Neural progenitor cell (in vitro differentiated cells): ENCODE measurements at regions not wholly inside any gene's neighbourhood (a gene's known extent, or its start where the extent isn't known, plus 50 kb on each side); places are given as distances from the start of the nearest gene placed in this dataset. TPM values are rescaled to one million over a fixed set of nuclear protein-coding genes. Genes with fewer than 3 reads are reported as not detected.

ENCODE experiments used
- DNase-seq: peaks from one replicate; pipeline ENCODE4 v3.0.0-alpha.2; 2016; ENCODE audit warnings: low spot score
- H2AFZ ChIP-seq: fragments of 200-600 bp; sonication (generic); replicated peaks from 2 replicates; pipeline ENCODE4 v1.6.1; 2016; ENCODE audit warnings: antibody characterized with exemption
- H3F3A ChIP-seq: fragments of 200-600 bp; sonication (generic); 2 replicates; pipeline ENCODE4 v1.6.1; 2016; ENCODE audit warnings: antibody characterized with exemption, low read depth
- H3K27ac ChIP-seq: fragments of 200-600 bp; sonication (generic); 2 replicates; pipeline ENCODE4 v1.5.1; 2016; ENCODE audit warnings: mild to moderate bottlenecking
- H3K27me3 ChIP-seq: fragments of 200-600 bp; sonication (generic); 2 replicates; pipeline ENCODE4 v1.6.1; 2016; ENCODE audit warnings: mild to moderate bottlenecking, moderate library complexity
- H3K36me3 ChIP-seq: fragments of 200-600 bp; sonication (generic); 2 replicates; pipeline ENCODE4 v1.5.1; 2016
- H3K4me1 ChIP-seq: fragments of 200-600 bp; sonication (generic); 2 replicates; pipeline ENCODE4 v1.6.1; 2016; ENCODE audit warnings: mixed run types
- H3K4me2 ChIP-seq: fragments of 200-600 bp; sonication (generic); 2 replicates; pipeline ENCODE4 v1.6.1; 2016
- H3K4me3 ChIP-seq: fragments of 200-600 bp; sonication (generic); 2 replicates; pipeline ENCODE4 v1.5.1; 2016
- H3K79me2 ChIP-seq: fragments of 200-600 bp; sonication (generic); 2 replicates; pipeline ENCODE4 v1.6.1; 2016; ENCODE audit warnings: low read depth
- H3K9ac ChIP-seq: fragments of 200-600 bp; sonication (generic); 2 replicates; pipeline ENCODE4 v1.6.1; 2016
- H3K9me3 ChIP-seq: fragments of 200-600 bp; sonication (generic); 2 replicates; pipeline ENCODE4 v1.5.1; 2016; ENCODE audit warnings: low read depth
- H4K20me1 ChIP-seq: fragments of 200-600 bp; sonication (generic); 2 replicates; pipeline ENCODE4 v1.6.1; 2016; ENCODE audit warnings: low read depth
- H3K27ac Mint-ChIP-seq: 3 replicates; pipeline ENCODE4 v1.8.0; 2021; ENCODE audit warnings: mixed read lengths
- H3K27me3 Mint-ChIP-seq: 2 replicates; pipeline ENCODE4 v1.8.0; 2022; ENCODE audit warnings: low read depth, mild to moderate bottlenecking, inconsistent platforms, moderate library complexity, mixed read lengths; ENCODE audit not compliant: insufficient read depth
- H3K36me3 Mint-ChIP-seq: 3 replicates; pipeline ENCODE4 v1.8.0; 2021; ENCODE audit warnings: mixed read lengths
- H3K4me1 Mint-ChIP-seq: 3 replicates; pipeline ENCODE4 v1.8.0; 2021; ENCODE audit warnings: mixed read lengths
- H3K4me3 Mint-ChIP-seq: 3 replicates; pipeline ENCODE4 v1.8.0; 2021; ENCODE audit warnings: mild to moderate bottlenecking, moderate library complexity, mixed read lengths
- H3K9me3 Mint-ChIP-seq: 3 replicates; pipeline ENCODE4 v1.8.0; 2020; ENCODE audit warnings: mixed read lengths
- CTCF ChIP-seq: fragments of 200-600 bp; sonication (generic); IDR thresholded peaks from 2 replicates; pipeline ENCODE4 v1.5.1; 2017; ENCODE audit warnings: antibody characterized with exemption, mild to moderate bottlenecking
- EZH2 ChIP-seq: fragments of 200-600 bp; sonication (generic); IDR thresholded peaks from 2 replicates; pipeline ENCODE4 v1.6.1; 2017; ENCODE audit warnings: antibody characterized with exemption, mild to moderate bottlenecking, moderate library complexity
- EZH2phosphoT487 ChIP-seq: fragments of 200-600 bp; sonication (generic); IDR thresholded peaks from 2 replicates; pipeline ENCODE4 v1.6.1; 2017; ENCODE audit warnings: antibody characterized with exemption
- small RNA-seq: library from RNA; depleted of rRNA; stranded (forward); fragments of <200 nt; gene quantifications from one replicate; pipeline ENCODE3, GENCODE V24; 2015

GRCh38 chr12:91241756-91242155 lies 59.1 kb upstream of the DCN start:
- Histone ChIP-seq H3K27me3 (no peaks in the 10 kb centered on the region), H3K9ac (no peak overlapping the region), H3K4me3 (no peak overlapping the region), H3K27ac (no peak overlapping the region), H3K4me1 (peaks cover 6% of the 10 kb centered on the region), H3K79me2 (no peaks in the 10 kb centered on the region), H3K4me2 (no peak overlapping the region), H2AFZ (no peak overlapping the region), H4K20me1 (no peaks in the 10 kb centered on the region), H3K36me3 (no peaks in the 10 kb centered on the region), H3K9me3 (no peaks in the 10 kb centered on the region), H3F3A (no peaks in the 10 kb centered on the region)
- DNase-seq, result no peak
- H3K27me3 Mint-ChIP-seq, result peaks cover 5% of the 10 kb centered on the region
- no peaks in the 10 kb centered on the region for H3K9me3 Mint-ChIP-seq
- no peaks in the 10 kb centered on the region for H3K36me3 Mint-ChIP-seq
- H3K4me3 Mint-ChIP-seq, result no peak overlapping the region
- no peak for TF ChIP-seq EZH2
- H3K27ac Mint-ChIP-seq, result no peak overlapping the region
- peaks cover 6% of the 10 kb centered on the region for H3K4me1 Mint-ChIP-seq

GRCh38 chr12:91240386-91241095 lies 57.9 kb upstream of the DCN start:
- Histone ChIP-seq H3K4me2 (no peak overlapping the region), H2AFZ (no peak overlapping the region), H3F3A (no peaks in the 10 kb centered on the region), H3K9me3 (no peaks in the 10 kb centered on the region), H4K20me1 (no peaks in the 10 kb centered on the region), H3K27ac (no peak overlapping the region), H3K4me3 (no peak overlapping the region), H3K27me3 (no peaks in the 10 kb centered on the region), H3K79me2 (no peaks in the 10 kb centered on the region), H3K9ac (no peak overlapping the region), H3K36me3 (no peaks in the 10 kb centered on the region), H3K4me1 (peaks cover 6% of the 10 kb centered on the region)
- peaks cover 6% of the 10 kb centered on the region for H3K4me1 Mint-ChIP-seq
- TF ChIP-seq EZH2 (no peak), EZH2phosphoT487 (no peak), CTCF (no peak)
- H3K9me3 Mint-ChIP-seq, result no peaks in the 10 kb centered on the region
- no peaks in the 10 kb centered on the region for H3K36me3 Mint-ChIP-seq
- no peak overlapping the region for H3K4me3 Mint-ChIP-seq
- DNase-seq, result peak; percentile 29
- H3K27ac Mint-ChIP-seq, result no peak overlapping the region
- peaks cover 5% of the 10 kb centered on the region for H3K27me3 Mint-ChIP-seq

- Mint-ChIP-seq H3K4me1 (peaks cover 6% of the 10 kb centered on the region), H3K27me3 (peaks cover 5% of the 10 kb centered on the region), H3K9me3 (no peaks in the 10 kb centered on the region), H3K36me3 (no peaks in the 10 kb centered on the region), H3K27ac (no peak overlapping the region), H3K4me3 (no peak overlapping the region)
- no peak overlapping the region for H3K9ac ChIP-seq
- no peaks in the 10 kb centered on the region for H3F3A ChIP-seq
- H2AFZ ChIP-seq, result peak overlapping the region; percentile 11
- H3K27ac ChIP-seq, result no peak overlapping the region
- H3K4me1 ChIP-seq, result peaks cover 6% of the 10 kb centered on the region
- H4K20me1 ChIP-seq, result no peaks in the 10 kb centered on the region
- no peaks in the 10 kb centered on the region for H3K9me3 ChIP-seq
- DNase-seq, result no peak
- H3K36me3 ChIP-seq, result no peaks in the 10 kb centered on the region
- no peaks in the 10 kb centered on the region for H3K79me2 ChIP-seq
- no peaks in the 10 kb centered on the region for H3K27me3 ChIP-seq
- H3K4me3 ChIP-seq, result no peak overlapping the region
- H3K4me2 ChIP-seq, result no peak overlapping the region
- TF ChIP-seq EZH2phosphoT487, result no peak
- no peak for TF ChIP-seq CTCF
- TF ChIP-seq EZH2, result no peak
These were observed 56.9 kb upstream of the DCN start for GRCh38 chr12:91239481-91239880.

Small RNA genes in the stretch of these regions (small RNA-seq; reads per million reads assigned to genes)
- not detected for gene AC090049.2
- gene RF02110, result not detected
